DMS 273 (cell line): ENCODE measurements at regions not wholly inside any gene's neighbourhood (a gene's known extent, or its start where the extent isn't known, plus 50 kb on each side); places are given as distances from the start of the nearest gene placed in this dataset.

Experiments used
- DNase-seq: peaks from one replicate; lab custom pipeline; 2025; ENCODE audit not compliant: unreplicated experiment; lab: John Stamatoyannopoulos, UW

- DNase-seq = no peak
These were observed 292.3 kb upstream of the CD180 start for GRCh38 chr5:67488885-67489284.

- no peak for DNase-seq
These were observed 291.3 kb upstream of the CD180 start for GRCh38 chr5:67487862-67488261.

- DNase-seq = no peak
These were observed 286.9 kb upstream of the CD180 start for GRCh38 chr5:67483453-67484030.

GRCh38 chr5:67481362-67481761 is 284.8 kb upstream of the CD180 start:
- DNase-seq = no peak

- no peak for DNase-seq
These were observed 281.7 kb upstream of the CD180 start for GRCh38 chr5:67478337-67478736.

GRCh38 chr5:67476995-67477394 is 280.4 kb upstream of the CD180 start:
- DNase-seq = no peak

- DNase-seq = no peak
These were observed 279.9 kb upstream of the CD180 start for GRCh38 chr5:67476531-67476930.

GRCh38 chr5:67475489-67475888 is 278.9 kb upstream of the CD180 start:
- no peak for DNase-seq

GRCh38 chr5:67474597-67475238 is 278.1 kb upstream of the CD180 start:
- DNase-seq = no peak

GRCh38 chr5:67467110-67467509 is 270.5 kb upstream of the CD180 start:
- DNase-seq = no peak

GRCh38 chr5:67465537-67466207 is 269.1 kb upstream of the CD180 start:
- DNase-seq = peak; percentile 32

GRCh38 chr5:67462147-67462546 is 265.5 kb upstream of the CD180 start:
- no peak for DNase-seq

- DNase-seq = no peak
These were observed 262.7 kb upstream of the CD180 start for GRCh38 chr5:67459253-67459652.

GRCh38 chr5:67455970-67456369 is 259.4 kb upstream of the CD180 start:
- no peak for DNase-seq

- no peak for DNase-seq
These were observed 258.5 kb upstream of the CD180 start for GRCh38 chr5:67454957-67455561.

- DNase-seq = no peak
These were observed 256.7 kb upstream of the CD180 start for GRCh38 chr5:67453111-67453905.

- no peak for DNase-seq
These were observed 255.2 kb upstream of the CD180 start for GRCh38 chr5:67451640-67452279.

- no peak for DNase-seq
These were observed 251.1 kb upstream of the CD180 start for GRCh38 chr5:67447732-67448131.

GRCh38 chr5:67437905-67438845 is 241.6 kb upstream of the CD180 start:
- peak; percentile 3 for DNase-seq

- no peak for DNase-seq
These were observed 238.4 kb upstream of the CD180 start for GRCh38 chr5:67435032-67435431.
